KMS-11 (cell line): ENCODE measurements at regions not wholly inside any gene's neighbourhood (a gene's known extent, or its start where the extent isn't known, plus 50 kb on each side); places are given as distances from the start of the nearest gene placed in this dataset.

Source experiments
- H2AFZ ChIP-seq: fragments of 200-600 bp; sonication (generic); 2 replicates; pipeline ENCODE4 v1.6.1; 2016; ENCODE audit warnings: antibody characterized with exemption, mixed run types, low read depth
- H3K27ac ChIP-seq: fragments of 200-600 bp; sonication (generic); 2 replicates; pipeline ENCODE4 v1.6.1; 2016; ENCODE audit warnings: mild to moderate bottlenecking, mixed run types
- H3K27me3 ChIP-seq: fragments of 200-600 bp; sonication (generic); 2 replicates; pipeline ENCODE4 v1.6.1; 2017; ENCODE audit warnings: mild to moderate bottlenecking, low read depth, mixed run types, moderate library complexity; ENCODE audit not compliant: insufficient read depth
- H3K36me3 ChIP-seq: fragments of 200-600 bp; sonication (generic); 2 replicates; pipeline ENCODE4 v1.6.1; 2017; ENCODE audit warnings: mild to moderate bottlenecking, mixed run types; ENCODE audit not compliant: insufficient read depth
- H3K4me1 ChIP-seq: fragments of 200-600 bp; sonication (generic); 2 replicates; pipeline ENCODE4 v1.6.1; 2016; ENCODE audit warnings: mild to moderate bottlenecking, low read depth, mixed run types; ENCODE audit not compliant: poor library complexity, severe bottlenecking
- H3K4me2 ChIP-seq: fragments of 200-600 bp; sonication (generic); 2 replicates; pipeline ENCODE4 v1.7.0; 2016; ENCODE audit warnings: mild to moderate bottlenecking, mixed run types
- H3K4me3 ChIP-seq: fragments of 200-600 bp; sonication (generic); IDR thresholded peaks from 2 replicates; pipeline ENCODE4 v1.6.1; 2017; ENCODE audit warnings: low read depth, low read length, mixed read lengths; ENCODE audit not compliant: insufficient read depth
- H3K79me2 ChIP-seq: fragments of 200-600 bp; sonication (generic); 2 replicates; pipeline ENCODE4 v1.6.1; 2016; ENCODE audit warnings: low read depth, mixed run types; ENCODE audit not compliant: insufficient read depth
- H3K9ac ChIP-seq: fragments of 200-600 bp; sonication (generic); 2 replicates; pipeline ENCODE4 v1.6.1; 2016; ENCODE audit warnings: mild to moderate bottlenecking, mixed run types
- H4K20me1 ChIP-seq: fragments of 200-600 bp; sonication (generic); 2 replicates; pipeline ENCODE4 v1.6.1; 2016; ENCODE audit warnings: mild to moderate bottlenecking, mixed run types; ENCODE audit not compliant: insufficient read depth
- CTCF ChIP-seq: fragments of 200-600 bp; sonication (generic); conservative IDR thresholded peaks from 2 replicates; pipeline ENCODE4 v1.6.1; 2017; ENCODE audit warnings: low read depth, mild to moderate bottlenecking, antibody characterized with exemption, low read length, moderate library complexity, mixed read lengths

DNA sequence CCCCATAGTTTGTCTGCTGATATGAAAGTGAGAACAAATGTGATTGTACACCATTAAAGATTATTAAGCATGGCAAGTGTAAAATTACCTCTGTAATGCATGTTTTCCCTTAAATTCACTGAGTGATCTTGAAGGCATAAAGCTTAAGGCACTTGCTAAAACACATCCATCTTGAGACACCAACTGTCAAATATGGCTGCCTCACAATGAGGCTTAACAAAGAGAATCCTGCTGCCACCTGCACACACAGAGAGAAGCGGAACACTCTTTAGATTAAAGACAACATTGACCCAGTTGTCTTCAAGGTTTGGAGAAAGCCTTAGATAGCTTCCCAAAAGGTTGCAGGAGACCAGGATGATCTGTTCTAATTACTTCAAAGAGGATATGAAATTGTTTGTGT is 803.6 kb upstream of the GYPC start:
- H3K27ac ChIP-seq = no peak overlapping the region
- H3K4me2 ChIP-seq = no peak overlapping the region
- H3K36me3 ChIP-seq = no peaks in the 10 kb centered on the region
- H3K27me3 ChIP-seq = no peaks in the 10 kb centered on the region
- H3K9ac ChIP-seq = no peak overlapping the region
- H3K4me3 ChIP-seq = no peak overlapping the region
- no peak for TF ChIP-seq CTCF
- H3K4me1 ChIP-seq = no peaks in the 10 kb centered on the region
- H4K20me1 ChIP-seq = no peaks in the 10 kb centered on the region
- H3K79me2 ChIP-seq = no peaks in the 10 kb centered on the region
- H2AFZ ChIP-seq = no peak overlapping the region

GRCh38 chr2:125853626-125854025 is 802.3 kb upstream of the GYPC start:
- H3K4me2 ChIP-seq = no peak overlapping the region
- no peaks in the 10 kb centered on the region for H3K79me2 ChIP-seq
- no peaks in the 10 kb centered on the region for H3K36me3 ChIP-seq
- H4K20me1 ChIP-seq = no peaks in the 10 kb centered on the region
- H3K4me3 ChIP-seq = no peak overlapping the region
- no peak overlapping the region for H2AFZ ChIP-seq
- H3K9ac ChIP-seq = no peak overlapping the region
- H3K27ac ChIP-seq = no peak overlapping the region
- no peaks in the 10 kb centered on the region for H3K27me3 ChIP-seq
- H3K4me1 ChIP-seq = no peaks in the 10 kb centered on the region
- no peak for TF ChIP-seq CTCF

- no peak overlapping the region for H3K9ac ChIP-seq
- no peaks in the 10 kb centered on the region for H3K4me1 ChIP-seq
- no peak for TF ChIP-seq CTCF
- H3K27ac ChIP-seq = no peak overlapping the region
- H4K20me1 ChIP-seq = no peaks in the 10 kb centered on the region
- no peak overlapping the region for H3K4me2 ChIP-seq
- H2AFZ ChIP-seq = no peak overlapping the region
- H3K36me3 ChIP-seq = no peaks in the 10 kb centered on the region
- H3K4me3 ChIP-seq = no peak overlapping the region
- no peaks in the 10 kb centered on the region for H3K27me3 ChIP-seq
- H3K79me2 ChIP-seq = no peaks in the 10 kb centered on the region
Observed at GRCh38 chr2:125855204-125855603, 800.8 kb upstream of the GYPC start.

DNA sequence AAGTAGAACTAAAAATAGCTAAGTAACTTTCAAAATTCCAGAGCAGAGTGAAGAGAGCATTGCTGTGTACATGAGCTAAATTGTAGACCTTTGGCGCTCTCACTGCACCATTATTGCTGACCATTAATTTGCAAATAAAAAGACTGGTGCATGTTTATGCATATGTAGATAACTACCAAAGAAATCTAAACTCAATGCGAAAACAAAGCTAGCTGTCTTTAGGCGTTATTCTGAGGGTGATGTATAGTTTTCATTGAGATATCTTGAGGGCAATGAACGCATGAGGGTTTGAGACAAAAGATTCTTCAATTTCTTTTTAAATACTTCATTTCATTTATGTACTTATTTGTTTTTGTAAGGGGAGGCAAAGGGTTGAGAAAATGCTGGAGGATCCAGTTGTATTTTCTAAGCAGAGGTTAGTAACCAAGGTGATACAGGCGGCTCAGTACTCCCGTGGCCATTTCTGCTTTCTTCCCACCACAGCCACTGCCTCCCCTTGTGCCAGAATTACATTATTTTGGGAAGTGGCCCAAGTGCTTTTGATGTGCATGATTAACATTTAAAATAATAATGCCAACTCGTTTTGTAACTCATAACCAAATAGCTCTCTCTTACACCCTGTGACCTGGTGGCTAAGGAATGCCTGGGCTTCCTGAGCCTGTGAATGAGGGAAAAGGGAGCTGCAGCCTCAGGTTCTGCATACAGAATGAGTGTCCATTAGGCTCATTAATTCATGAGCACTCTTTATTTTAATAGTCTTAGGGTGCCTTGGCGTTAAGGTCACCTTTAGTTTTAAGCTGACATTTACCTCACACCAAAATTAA is 797.8 kb upstream of the GYPC start:
- no peak overlapping the region for H2AFZ ChIP-seq
- H3K27ac ChIP-seq = no peak overlapping the region
- no peaks in the 10 kb centered on the region for H3K36me3 ChIP-seq
- H3K79me2 ChIP-seq = no peaks in the 10 kb centered on the region
- H3K9ac ChIP-seq = no peak overlapping the region
- no peaks in the 10 kb centered on the region for H3K27me3 ChIP-seq
- no peaks in the 10 kb centered on the region for H3K4me1 ChIP-seq
- H3K4me3 ChIP-seq = no peak overlapping the region
- H4K20me1 ChIP-seq = no peaks in the 10 kb centered on the region
- no peak overlapping the region for H3K4me2 ChIP-seq
- no peak for TF ChIP-seq CTCF
